IMR-90 (cell line): ENCODE measurements at regions not wholly inside any gene's neighbourhood (a gene's known extent, or its start where the extent isn't known, plus 50 kb on each side); places are given as distances from the start of the nearest gene placed in this dataset.

ENCODE experiments used
- ATAC-seq: fragments of 200-7000 bp; cut with Tn5 transposase; 2 replicates; pipeline ENCODE4 v1.9.1; 2020; ENCODE audit warnings: low read depth, mild to moderate bottlenecking, moderate library complexity
- BruUV-seq: library from RNA; stranded (reverse); fragments of 400-500 nt; replicated peaks from 2 replicates; lab custom pipeline; 2021; lab: Mats Ljungman, UMichigan
- CTCF ChIA-PET: fragments of 300-600 bp; formaldehyde crosslinking; extraction: SDS; loops from one replicate; lab custom pipeline; 2021; ENCODE audit warnings: antibody characterized with exemption; lab: Yijun Ruan, JAX
- POLR2A ChIA-PET: fragments of 300-600 bp; sonication (Branson Sonifier 250); formaldehyde crosslinking; loops from one replicate; lab custom pipeline; 2022; ENCODE audit warnings: antibody characterized with exemption; ENCODE audit not compliant: unreplicated experiment; lab: Charles Lee
- DNase-seq: peaks from one replicate; pipeline ENCODE4 v3.0.0; 2013
- H2AFZ ChIP-seq: replicated peaks from 2 replicates; pipeline ENCODE3; 2013; ENCODE audit warnings: low read length, mild to moderate bottlenecking; ENCODE audit not compliant: poor library complexity
- H2AK5ac ChIP-seq: 2 replicates; pipeline ENCODE4 v1.6.1; 2013; ENCODE audit warnings: low read depth, low read length, inconsistent platforms
- H2AK9ac ChIP-seq: replicated peaks from 2 replicates; pipeline ENCODE3; 2013; ENCODE audit warnings: mild to moderate bottlenecking, low read depth, low read length, moderate library complexity; ENCODE audit not compliant: poor library complexity
- H2BK120ac ChIP-seq: 2 replicates; pipeline ENCODE4 v1.6.1; 2013; ENCODE audit warnings: low read depth, low read length, inconsistent platforms
- H2BK15ac ChIP-seq: 3 replicates; pipeline ENCODE4 v1.6.1; 2013; ENCODE audit warnings: low read depth, low read length, inconsistent platforms
- H2BK20ac ChIP-seq: 2 replicates; pipeline ENCODE4 v1.6.1; 2013; ENCODE audit warnings: low read depth, mild to moderate bottlenecking, inconsistent platforms, low read length, moderate library complexity
- H2BK5ac ChIP-seq: 2 replicates; pipeline ENCODE4 v1.6.1; 2013; ENCODE audit warnings: mild to moderate bottlenecking, low read depth, low read length, inconsistent platforms; ENCODE audit not compliant: poor library complexity, severe bottlenecking
- H3K14ac ChIP-seq: replicated peaks from 2 replicates; pipeline ENCODE4 v1.6.1; 2013; ENCODE audit warnings: low read depth, low read length, inconsistent platforms
- H3K18ac ChIP-seq: 2 replicates; pipeline ENCODE4 v1.6.1; 2013; ENCODE audit warnings: low read depth, low read length, control low read depth
- H3K23ac ChIP-seq: 2 replicates; pipeline ENCODE4 v1.6.1; 2013; ENCODE audit warnings: low read depth, low read length, inconsistent platforms
- H3K27ac ChIP-seq: 2 replicates; pipeline ENCODE4 v1.5.1; 2013; ENCODE audit warnings: mild to moderate bottlenecking, control low read depth, low read length; ENCODE audit not compliant: insufficient read depth
- H3K27me3 ChIP-seq: 2 replicates; pipeline ENCODE4 v1.6.1; 2013; ENCODE audit warnings: low read length; ENCODE audit not compliant: control insufficient read depth, insufficient read depth
- H3K36me3 ChIP-seq: 2 replicates; pipeline ENCODE4 v1.6.1; 2013; ENCODE audit warnings: low read length, mixed read lengths; ENCODE audit not compliant: control insufficient read depth, insufficient read depth
- H3K4ac ChIP-seq: 2 replicates; pipeline ENCODE4 v1.6.1; 2013; ENCODE audit warnings: low read depth, low read length, inconsistent platforms
- H3K4me1 ChIP-seq: 2 replicates; pipeline ENCODE4 v1.6.1; 2013; ENCODE audit warnings: low read length, mixed read lengths; ENCODE audit not compliant: control insufficient read depth, insufficient read depth
- H3K4me2 ChIP-seq: 2 replicates; pipeline ENCODE4 v1.6.1; 2013; ENCODE audit warnings: low read depth, mild to moderate bottlenecking, control low read depth, low read length, moderate library complexity
- H3K4me3 ChIP-seq: 2 replicates; pipeline ENCODE4 v1.5.1; 2013; ENCODE audit warnings: low read depth, mild to moderate bottlenecking, control low read depth, low read length, moderate library complexity; ENCODE audit not compliant: insufficient read depth
- H3K56ac ChIP-seq: 2 replicates; pipeline ENCODE4 v1.6.1; 2013; ENCODE audit warnings: low read length, inconsistent platforms; ENCODE audit not compliant: insufficient read depth; ENCODE audit errors: extremely low read depth
- H3K79me1 ChIP-seq, 2 experiments: 2 replicates each; pipeline ENCODE4 v1.6.1; 2013; ENCODE audit warnings: low read length in 2 of 2, inconsistent platforms in 1 of 2, low read depth in 1 of 2
- H3K9ac ChIP-seq: 2 replicates; pipeline ENCODE4 v1.6.1; 2013; ENCODE audit warnings: low read depth, low read length, control low read depth
- H3K9me1 ChIP-seq: 2 replicates; pipeline ENCODE4 v1.6.1; 2013; ENCODE audit warnings: low read length, inconsistent platforms; ENCODE audit not compliant: insufficient read depth
- H3K9me3 ChIP-seq: 2 replicates; pipeline ENCODE4 v1.6.1; 2013; ENCODE audit warnings: low read length; ENCODE audit not compliant: control insufficient read depth, insufficient read depth
- H4K20me1 ChIP-seq: 2 replicates; pipeline ENCODE4 v1.6.1; 2013; ENCODE audit warnings: low read length, inconsistent platforms; ENCODE audit not compliant: insufficient read depth
- H4K5ac ChIP-seq: 2 replicates; pipeline ENCODE4 v1.6.1; 2013; ENCODE audit warnings: mild to moderate bottlenecking, low read depth, low read length, control low read depth
- H4K8ac ChIP-seq, 2 experiments: 2 replicates each; pipeline ENCODE4 v1.6.1; 2013; ENCODE audit warnings: low read depth in 2 of 2, low read length in 2 of 2, control low read depth in 1 of 2, inconsistent platforms in 1 of 2
- H4K91ac ChIP-seq: 2 replicates; pipeline ENCODE4 v1.6.1; 2013; ENCODE audit warnings: low read depth, low read length, inconsistent platforms; ENCODE audit not compliant: insufficient read depth
- CEBPB ChIP-seq: IDR thresholded peaks from 2 replicates; pipeline ENCODE4 v1.6.1; 2012; ENCODE audit warnings: low read depth, low read length, improper control_type of control experiment
- MAZ ChIP-seq: IDR thresholded peaks from 2 replicates; pipeline ENCODE4 v1.6.1; 2012; ENCODE audit warnings: low read depth, mild to moderate bottlenecking, low read length, improper control_type of control experiment, moderate library complexity, borderline replicate concordance
- NFE2L2 ChIP-seq: fragments of 150-350 bp; IDR thresholded peaks from 2 replicates; pipeline ENCODE4 v1.6.1; 2016; ENCODE audit warnings: low read depth, mild to moderate bottlenecking, low read length
- RAD21 ChIP-seq: IDR thresholded peaks from 2 replicates; pipeline ENCODE4 v1.6.1; 2012; ENCODE audit warnings: low read length, improper control_type of control experiment
- RCOR1 ChIP-seq: IDR thresholded peaks from 2 replicates; pipeline ENCODE4 v1.6.1; 2012; ENCODE audit warnings: mild to moderate bottlenecking, low read length, improper control_type of control experiment; ENCODE audit not compliant: insufficient replicate concordance
- RFX5 ChIP-seq: IDR thresholded peaks from 2 replicates; pipeline ENCODE4 v1.8.0; 2012; ENCODE audit warnings: low read depth, mild to moderate bottlenecking, low read length, moderate library complexity
- SMC3 ChIP-seq: fragments of 150-350 bp; IDR thresholded peaks from 2 replicates; pipeline ENCODE4 v1.6.1; 2016; ENCODE audit warnings: low read depth, mild to moderate bottlenecking, antibody characterized with exemption, low read length, moderate library complexity
- USF2 ChIP-seq: fragments of 150-350 bp; IDR thresholded peaks from 2 replicates; pipeline ENCODE4 v1.6.1; 2017; ENCODE audit warnings: mild to moderate bottlenecking, antibody characterized with exemption, low read length, low read depth
- WGBS, 2 experiments: methylation state at CpG; one replicate each; pipeline versions ENCODE4 v1.1.5 to v1.1.7; 2013; ENCODE audit warnings: missing lambda C conversion rate in 2 of 2; ENCODE audit not compliant: insufficient read length in 1 of 2; ENCODE audit errors: extremely low coverage in 2 of 2; 5-methylcytosine and 5-hydroxymethylcytosine counted together
- dilution Hi-C: fragments of 300-500 bp; cut with HindIII; formaldehyde crosslinking; loops from one replicate; pipeline ENCODE4 v1.14.3; 2018; ENCODE audit warnings: low sequenced_read_pairs; ENCODE audit not compliant: unreplicated experiment
- in situ Hi-C: fragments of 300-500 bp; cut with MboI; formaldehyde crosslinking; loops from 3 replicates; pipeline ENCODE4 v1.14.3; 2019; ENCODE audit warnings: low sequenced_read_pairs, inconsistent platforms, mixed read lengths
- intact Hi-C: fragments of 100-400 bp; cut with micrococcal nuclease; formaldehyde crosslinking; loops from 2 replicates; pipeline ENCODE4 v1.10.0; 2022
- TF ChIP-seq, protein P1 (sequence below): conservative IDR thresholded peaks from 2 replicates; pipeline ENCODE4 v1.5.1; 2012; ENCODE audit warnings: mild to moderate bottlenecking, low read depth, low read length, improper control_type of control experiment

DNA sequence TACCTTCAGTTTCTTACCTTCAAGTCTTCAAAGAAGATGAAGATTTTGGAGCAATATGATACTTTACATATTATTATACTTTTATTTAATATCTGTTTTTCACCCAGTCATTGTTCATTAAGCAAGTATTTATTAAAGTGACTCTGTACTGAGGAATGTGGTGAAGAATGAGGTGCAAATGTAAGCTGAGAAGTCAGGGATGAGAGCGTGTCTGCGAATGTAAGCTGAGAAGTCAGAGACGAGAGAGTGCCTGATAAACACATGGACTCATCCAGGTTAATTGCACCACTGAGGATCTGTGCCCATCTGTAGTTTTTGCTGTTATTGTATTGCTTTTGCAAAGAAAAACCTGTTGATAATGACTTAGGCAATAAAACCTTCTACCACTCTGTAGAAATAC lies 211.9 kb upstream of the FAR2 start:
- Histone ChIP-seq H2BK15ac (no peak overlapping the region), H2BK120ac (no peak overlapping the region), H2BK5ac (peak overlapping the region; percentile 53), H3K9me1 (no peaks in the 10 kb centered on the region), H4K91ac (no peak overlapping the region), H3K27me3 (no peaks in the 10 kb centered on the region), H3K27ac (no peak overlapping the region), H3K79me1 (no peaks in the 10 kb centered on the region), H2AK5ac (no peak overlapping the region), H3K4ac (no peak overlapping the region), H4K5ac (no peak overlapping the region), H3K9me3 (no peaks in the 10 kb centered on the region), H3K14ac (no peak overlapping the region), H4K20me1 (no peaks in the 10 kb centered on the region), H2BK20ac (no peak overlapping the region), H3K9ac (no peak overlapping the region), H2AFZ (no peak overlapping the region), H3K56ac (no peak overlapping the region), H3K4me3 (no peak overlapping the region), H2AK9ac (no peak overlapping the region), H3K4me2 (no peak overlapping the region), H3K23ac (no peak overlapping the region), H3K18ac (no peak overlapping the region; the same call in 1 of the 2 replicates), H3K4me1 (peaks cover 11% of the 10 kb centered on the region), H3K36me3 (no peaks in the 10 kb centered on the region), H4K8ac (no peak overlapping the region)
- no TSS peak for BruUV-seq
- ChIA-PET CTCF (no interaction called here), POLR2A (no interaction called here)
- ATAC-seq (peak; percentile 74), DNase-seq (peak; percentile 76)
- TF ChIP-seq CEBPB (0 out of 2 replicates have a peak, but pooled peaks have one; percentile 10), NFE2L2 (peak; percentile 18; the same call in 1 of the 2 replicates), SMC3 (no peak), MAZ (no peak), RAD21 (no peak), RFX5 (no peak), USF2 (no peak), RCOR1 (no peak)
- TF ChIP-seq, protein P1, sequence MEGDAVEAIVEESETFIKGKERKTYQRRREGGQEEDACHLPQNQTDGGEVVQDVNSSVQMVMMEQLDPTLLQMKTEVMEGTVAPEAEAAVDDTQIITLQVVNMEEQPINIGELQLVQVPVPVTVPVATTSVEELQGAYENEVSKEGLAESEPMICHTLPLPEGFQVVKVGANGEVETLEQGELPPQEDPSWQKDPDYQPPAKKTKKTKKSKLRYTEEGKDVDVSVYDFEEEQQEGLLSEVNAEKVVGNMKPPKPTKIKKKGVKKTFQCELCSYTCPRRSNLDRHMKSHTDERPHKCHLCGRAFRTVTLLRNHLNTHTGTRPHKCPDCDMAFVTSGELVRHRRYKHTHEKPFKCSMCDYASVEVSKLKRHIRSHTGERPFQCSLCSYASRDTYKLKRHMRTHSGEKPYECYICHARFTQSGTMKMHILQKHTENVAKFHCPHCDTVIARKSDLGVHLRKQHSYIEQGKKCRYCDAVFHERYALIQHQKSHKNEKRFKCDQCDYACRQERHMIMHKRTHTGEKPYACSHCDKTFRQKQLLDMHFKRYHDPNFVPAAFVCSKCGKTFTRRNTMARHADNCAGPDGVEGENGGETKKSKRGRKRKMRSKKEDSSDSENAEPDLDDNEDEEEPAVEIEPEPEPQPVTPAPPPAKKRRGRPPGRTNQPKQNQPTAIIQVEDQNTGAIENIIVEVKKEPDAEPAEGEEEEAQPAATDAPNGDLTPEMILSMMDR, result no peak
- intact Hi-C loops, result no loop called here
- dilution Hi-C loops, result no loop called here
- 40% methylated on average over 2 of the region's 3 CpGs; no CpG with 5 or more reads in 1 of the 2 experiments for WGBS, 2 experiments
- in situ Hi-C loops, result no loop called here
